GM10266 (cell line): ENCODE measurements at regions not wholly inside any gene's neighbourhood (a gene's known extent, or its start where the extent isn't known, plus 50 kb on each side); places are given as distances from the start of the nearest gene placed in this dataset.

ENCODE experiments used
- DNase-seq: peaks from one replicate; pipeline ENCODE4 v3.0.0; 2012; ENCODE audit errors: extremely low spot score
- CTCF ChIP-seq: IDR thresholded peaks from 2 replicates; pipeline ENCODE4 v1.5.1; 2012; ENCODE audit warnings: mild to moderate bottlenecking, low read depth; ENCODE audit not compliant: control insufficient read depth, insufficient read depth; ENCODE audit errors: missing control alignments

DNA sequence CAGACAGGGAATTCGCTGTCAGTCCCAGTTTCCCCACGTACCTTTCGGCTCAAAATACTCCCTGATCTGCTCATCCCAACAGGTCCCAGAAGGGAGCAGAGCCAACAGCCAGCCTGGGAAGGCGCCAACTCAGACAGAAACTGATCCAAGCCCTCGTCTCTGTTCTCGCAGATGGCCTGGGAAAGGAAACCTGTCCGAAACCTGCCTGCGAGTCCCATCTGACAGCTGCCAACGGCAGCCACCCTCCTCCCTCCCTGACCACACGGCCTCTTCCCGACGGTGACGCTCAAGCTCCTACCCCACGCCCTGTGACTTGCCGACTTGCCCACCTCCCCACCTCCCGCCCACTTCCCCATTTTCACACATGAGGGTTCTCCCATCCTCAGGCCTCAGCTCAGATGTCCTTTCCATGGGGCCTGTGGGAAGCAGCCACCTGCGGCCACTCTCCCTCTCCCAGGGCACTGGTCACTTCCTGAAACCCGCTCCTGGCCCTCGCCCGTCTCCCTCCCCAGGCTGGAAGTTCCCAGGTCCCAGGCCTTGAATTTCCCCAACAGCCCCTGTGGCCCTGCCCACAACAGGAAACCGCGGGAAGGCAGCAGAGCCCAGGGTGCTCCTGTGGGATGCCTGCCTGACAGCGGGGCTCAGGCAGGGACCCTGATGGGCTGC is 60.9 kb upstream of the FBRSL1 start:
- DNase-seq = no peak
- TF ChIP-seq CTCF = no peak

GRCh38 chr12:132427999-132428935 is 61.7 kb upstream of the FBRSL1 start:
- TF ChIP-seq CTCF = peak; percentile 7
- DNase-seq = no peak

DNA sequence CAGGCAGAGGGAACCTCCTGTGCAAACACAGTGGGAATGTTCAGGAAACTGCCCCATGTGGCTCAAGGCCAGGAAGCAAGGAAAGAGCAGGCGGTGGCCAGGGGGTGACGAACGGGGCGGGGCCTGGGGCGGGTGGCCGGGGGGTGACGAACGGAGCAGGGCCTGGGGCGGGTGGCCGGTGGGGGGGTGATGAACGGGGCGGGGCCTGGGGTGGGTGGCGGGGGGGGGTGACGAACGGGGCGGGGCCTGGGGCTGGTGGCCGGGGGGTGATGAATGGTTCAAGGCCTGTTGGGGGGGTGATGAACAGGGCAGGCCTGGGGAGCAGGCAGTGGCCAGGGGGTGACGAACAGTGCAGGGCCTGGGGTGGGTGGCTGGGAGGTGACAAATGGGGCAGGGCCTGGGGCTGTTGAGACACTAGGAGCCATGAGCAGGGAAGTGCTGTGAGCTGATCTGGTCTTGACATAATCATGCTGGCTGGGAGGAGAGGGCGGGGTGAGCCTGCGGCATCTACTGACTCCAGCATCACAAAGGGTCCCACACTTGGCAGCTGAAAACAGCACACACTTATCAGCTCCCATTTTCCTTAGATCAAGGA is 62.7 kb upstream of the FBRSL1 start:
- no peak for DNase-seq
- no peak for TF ChIP-seq CTCF

DNA sequence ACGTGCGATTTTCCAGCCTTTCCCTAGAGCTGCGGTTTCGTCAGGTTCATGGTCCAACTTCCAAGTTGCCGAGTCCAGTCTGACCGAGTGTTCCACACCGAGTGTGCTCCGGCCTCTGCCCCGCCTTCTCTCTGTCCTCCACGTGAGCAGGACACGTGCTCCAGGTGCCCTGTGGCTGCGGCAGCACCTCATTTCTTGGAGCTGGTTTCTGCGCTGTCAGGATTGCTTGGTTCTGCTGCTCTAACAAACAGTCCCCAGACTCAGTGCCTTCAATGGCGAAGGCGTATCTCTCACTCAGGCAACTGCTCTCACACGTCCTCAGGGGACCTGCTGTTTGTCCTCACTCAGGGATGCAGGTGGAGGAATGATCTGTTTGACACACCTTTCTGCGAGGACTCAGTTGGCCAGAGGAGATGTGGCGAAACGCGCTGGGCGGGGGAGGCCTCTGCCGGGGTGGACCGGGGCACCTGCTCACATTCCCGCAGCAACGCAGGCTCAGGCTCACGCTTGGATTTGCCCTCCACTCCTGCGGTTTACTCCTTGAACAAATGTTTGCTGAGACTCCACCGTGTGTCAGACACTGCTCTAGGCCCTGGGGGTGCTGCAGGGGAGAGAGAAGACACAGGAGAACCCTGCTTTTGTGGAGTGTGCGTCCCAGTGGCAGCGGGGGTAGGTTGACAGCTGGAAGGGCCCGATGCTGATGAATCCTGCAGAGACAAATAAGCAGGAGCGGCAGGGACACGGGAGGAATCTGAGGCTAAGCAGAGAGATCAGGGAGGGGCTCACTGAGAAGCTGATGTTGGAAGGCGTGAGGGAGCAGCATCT is 63.4 kb upstream of the FBRSL1 start:
- no peak for DNase-seq
- TF ChIP-seq CTCF = no peak

- TF ChIP-seq CTCF = no peak
These were observed 65.1 kb upstream of the FBRSL1 start for GRCh38 chr12:132424811-132425210.

GRCh38 chr12:132423820-132424645 is 65.9 kb upstream of the FBRSL1 start:
- no peak for DNase-seq
- TF ChIP-seq CTCF = no peak

More at GRCh38 chr12:132424811-132425210, 65.1 kb upstream of the FBRSL1 start:
- no peak for DNase-seq
